ENCODE measurements at regions not wholly inside any gene's neighbourhood (a gene's known extent, or its start where the extent isn't known, plus 50 kb on each side); places are given as distances from the start of the nearest gene placed in this dataset.
A peak's percentile ranks its signal among the peaks of the same experiment; 100 is the strongest.
"Not testable (repeated sequence)": the region's sequence is repeated elsewhere in the genome, so short reads cannot be mapped to it uniquely, and the experiment has no call there.

DNA sequence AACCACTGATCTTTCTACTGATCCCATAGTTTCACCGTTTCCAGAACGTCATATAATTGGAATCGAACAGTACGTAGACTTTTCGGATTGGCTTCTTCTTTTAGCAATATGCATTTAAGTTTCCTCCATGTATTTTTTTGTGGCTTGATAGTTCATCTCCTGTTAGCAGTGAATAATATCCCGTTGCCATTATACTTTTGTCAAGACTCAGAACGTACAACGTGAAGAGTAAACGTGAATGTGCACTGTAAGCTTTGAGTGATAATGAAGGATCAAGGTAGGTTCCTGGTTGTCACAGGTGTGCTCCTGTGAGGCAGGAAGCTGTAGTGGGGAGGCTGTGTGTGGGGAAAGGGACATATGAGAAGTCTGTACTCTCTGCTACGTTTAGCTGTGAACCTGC, 1463.7 kb downstream of the FOXD4L5 start:
- H3K4me3 ChIP-seq (ENCODE audit: low read depth, low read length, poor library complexity, severe bottlenecking); H3K36me3 ChIP-seq (ENCODE audit: insufficient read depth, low read length); H3K4me2 ChIP-seq (ENCODE audit: low read length); H3K9me2 ChIP-seq (ENCODE audit: low read depth, low read length); H2AFZ ChIP-seq (ENCODE audit: low read length); H3K27ac ChIP-seq (ENCODE audit: low read depth, low read length, poor library complexity, severe bottlenecking); H3K79me2 ChIP-seq (ENCODE audit: insufficient read depth, low read length); H4K20me1 ChIP-seq (ENCODE audit: insufficient read depth, low read length); H3K27me3 ChIP-seq (ENCODE audit: insufficient read depth, low read length); H3K9me3 ChIP-seq (ENCODE audit: low read length); H3K9ac ChIP-seq (ENCODE audit: low read length); H3F3A ChIP-seq (ENCODE audit: insufficient read depth, low read length): not testable (repeated sequence)
- peaks cover 16% of the 10 kb centered on the region for H3K4me1 ChIP-seq (ENCODE audit: insufficient read depth, low read length, severe bottlenecking)

DNA sequence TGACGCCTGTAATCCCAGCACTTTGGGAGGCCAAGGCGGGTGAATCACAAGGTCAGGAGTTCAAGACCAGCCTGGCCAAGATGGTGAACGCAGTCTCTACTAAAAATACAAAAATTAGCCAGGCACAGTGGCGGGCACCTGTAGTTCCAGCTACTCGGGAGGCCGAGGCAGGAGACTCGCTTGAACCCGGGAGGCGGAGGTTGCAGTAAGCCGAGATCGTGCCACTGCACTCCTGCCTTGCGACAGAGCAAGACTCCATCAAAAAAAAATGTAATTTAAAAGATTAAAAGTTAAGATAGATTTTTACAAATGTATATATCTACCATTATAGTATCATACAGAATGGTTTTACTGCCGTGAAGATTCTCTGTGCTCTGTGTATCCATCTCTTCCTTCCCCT, 1464.1 kb downstream of the FOXD4L5 start:
- not testable (repeated sequence) for H3K9ac ChIP-seq (ENCODE audit: low read length); H2AFZ ChIP-seq (ENCODE audit: low read length); H3K27ac ChIP-seq (ENCODE audit: low read depth, low read length, poor library complexity, severe bottlenecking); H3K79me2 ChIP-seq (ENCODE audit: insufficient read depth, low read length); H3K9me3 ChIP-seq (ENCODE audit: low read length); H3K9me2 ChIP-seq (ENCODE audit: low read depth, low read length); H3K27me3 ChIP-seq (ENCODE audit: insufficient read depth, low read length); H3K36me3 ChIP-seq (ENCODE audit: insufficient read depth, low read length); H3F3A ChIP-seq (ENCODE audit: insufficient read depth, low read length); H3K4me2 ChIP-seq (ENCODE audit: low read length); H4K20me1 ChIP-seq (ENCODE audit: insufficient read depth, low read length); H3K4me3 ChIP-seq (ENCODE audit: low read depth, low read length, poor library complexity, severe bottlenecking)
- peaks cover 16% of the 10 kb centered on the region for H3K4me1 ChIP-seq (ENCODE audit: insufficient read depth, low read length, severe bottlenecking)

DNA sequence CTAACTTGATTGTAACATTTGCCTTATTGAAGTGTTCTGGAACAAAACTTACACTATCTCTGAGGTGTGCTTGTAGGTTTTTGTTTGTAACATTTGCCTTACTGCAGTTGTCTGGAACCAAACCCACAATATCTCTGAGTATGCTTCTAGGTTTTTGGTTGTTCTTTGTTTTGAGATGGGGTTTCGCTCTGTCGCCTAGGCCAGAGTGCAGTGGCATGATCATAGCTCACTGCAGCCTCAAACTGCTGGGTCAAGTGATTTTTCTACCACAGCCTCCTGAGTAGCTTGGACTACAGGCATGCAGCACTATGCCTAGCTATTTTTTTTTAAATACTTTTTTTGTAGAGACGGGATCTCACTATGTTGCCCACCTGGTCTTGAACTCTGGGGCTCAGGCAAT, 1464.6 kb downstream of the FOXD4L5 start:
- not testable (repeated sequence) for H3K27me3 ChIP-seq (ENCODE audit: insufficient read depth, low read length); H3K4me2 ChIP-seq (ENCODE audit: low read length); H3K79me2 ChIP-seq (ENCODE audit: insufficient read depth, low read length); H2AFZ ChIP-seq (ENCODE audit: low read length); H4K20me1 ChIP-seq (ENCODE audit: insufficient read depth, low read length); H3K27ac ChIP-seq (ENCODE audit: low read depth, low read length, poor library complexity, severe bottlenecking); H3K9ac ChIP-seq (ENCODE audit: low read length); H3K36me3 ChIP-seq (ENCODE audit: insufficient read depth, low read length); H3K9me2 ChIP-seq (ENCODE audit: low read depth, low read length); H3K9me3 ChIP-seq (ENCODE audit: low read length); H3F3A ChIP-seq (ENCODE audit: insufficient read depth, low read length); H3K4me3 ChIP-seq (ENCODE audit: low read depth, low read length, poor library complexity, severe bottlenecking)
- peaks cover 16% of the 10 kb centered on the region for H3K4me1 ChIP-seq (ENCODE audit: insufficient read depth, low read length, severe bottlenecking)

DNA sequence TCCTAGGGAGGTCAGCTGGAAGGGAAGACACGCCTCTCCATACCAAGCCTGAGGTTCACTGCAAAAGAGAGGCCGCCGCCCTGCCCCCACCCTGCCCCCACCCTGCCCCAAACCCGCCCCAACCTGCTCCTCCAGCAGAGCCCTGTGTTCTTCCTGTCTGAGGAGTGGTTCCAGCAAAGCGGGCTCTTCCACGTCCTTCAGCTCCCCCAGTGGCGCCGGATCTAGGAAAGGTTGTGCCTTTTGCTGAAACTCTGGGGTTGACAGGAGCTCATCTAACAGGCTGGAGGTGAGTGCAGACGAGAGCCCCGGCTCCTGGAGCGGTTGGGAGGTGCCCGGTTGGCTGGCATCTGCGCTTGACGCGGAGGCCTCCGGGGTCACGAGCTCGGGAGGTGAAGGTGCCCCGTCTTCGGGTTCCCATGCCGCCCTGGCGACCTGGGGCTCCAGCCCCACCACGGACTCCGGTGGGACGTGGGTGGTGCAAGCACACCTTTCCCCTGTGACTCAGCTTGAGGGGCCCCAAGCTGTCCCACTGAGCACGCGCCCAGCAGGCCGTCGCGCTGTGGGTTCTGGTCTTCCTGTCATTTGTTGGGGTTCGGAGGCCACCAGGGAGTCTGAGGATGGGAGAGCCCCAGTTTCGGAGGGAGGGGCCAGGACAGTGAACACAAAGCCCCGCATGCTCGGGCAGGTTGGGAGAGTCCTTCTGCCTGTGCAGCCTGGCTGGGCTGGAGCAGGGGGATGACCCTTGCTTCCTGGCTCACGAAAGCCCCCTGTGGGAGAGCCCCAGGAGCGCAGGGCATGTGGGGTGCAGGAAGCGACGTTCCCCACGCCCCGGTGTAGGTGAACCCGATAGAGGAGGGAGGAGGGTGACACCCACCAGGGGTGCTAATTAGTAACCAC, 1467.1 kb downstream of the FOXD4L5 start:
- Histone ChIP-seq H3K4me2 (ENCODE audit: low read length) (peak overlapping the region; percentile 55), H3K79me2 (ENCODE audit: insufficient read depth, low read length) (no peaks in the 10 kb centered on the region), H3K9me3 (ENCODE audit: low read length) (no peaks in the 10 kb centered on the region), H3K9ac (ENCODE audit: low read length) (no peak overlapping the region; the same call in 1 of the 2 replicates), H4K20me1 (ENCODE audit: insufficient read depth, low read length) (no peaks in the 10 kb centered on the region), H3K27me3 (ENCODE audit: insufficient read depth, low read length) (no peaks in the 10 kb centered on the region), H3F3A (ENCODE audit: insufficient read depth, low read length) (no peaks in the 10 kb centered on the region), H3K36me3 (ENCODE audit: insufficient read depth, low read length) (no peaks in the 10 kb centered on the region), H3K9me2 (ENCODE audit: low read depth, low read length) (no peaks in the 10 kb centered on the region), H2AFZ (ENCODE audit: low read length) (no peak overlapping the region), H3K4me1 (ENCODE audit: insufficient read depth, low read length, severe bottlenecking) (peaks cover 16% of the 10 kb centered on the region), H3K27ac (ENCODE audit: low read depth, low read length, poor library complexity, severe bottlenecking) (no peak overlapping the region), H3K4me3 (ENCODE audit: low read depth, low read length, poor library complexity, severe bottlenecking) (peak overlapping the region; percentile 53)
- TF ChIP-seq EZH2 (IDR thresholded peaks at IDR 0.05; ENCODE audit: borderline replicate concordance, low read length), result no peak
- TF ChIP-seq, protein P1, sequence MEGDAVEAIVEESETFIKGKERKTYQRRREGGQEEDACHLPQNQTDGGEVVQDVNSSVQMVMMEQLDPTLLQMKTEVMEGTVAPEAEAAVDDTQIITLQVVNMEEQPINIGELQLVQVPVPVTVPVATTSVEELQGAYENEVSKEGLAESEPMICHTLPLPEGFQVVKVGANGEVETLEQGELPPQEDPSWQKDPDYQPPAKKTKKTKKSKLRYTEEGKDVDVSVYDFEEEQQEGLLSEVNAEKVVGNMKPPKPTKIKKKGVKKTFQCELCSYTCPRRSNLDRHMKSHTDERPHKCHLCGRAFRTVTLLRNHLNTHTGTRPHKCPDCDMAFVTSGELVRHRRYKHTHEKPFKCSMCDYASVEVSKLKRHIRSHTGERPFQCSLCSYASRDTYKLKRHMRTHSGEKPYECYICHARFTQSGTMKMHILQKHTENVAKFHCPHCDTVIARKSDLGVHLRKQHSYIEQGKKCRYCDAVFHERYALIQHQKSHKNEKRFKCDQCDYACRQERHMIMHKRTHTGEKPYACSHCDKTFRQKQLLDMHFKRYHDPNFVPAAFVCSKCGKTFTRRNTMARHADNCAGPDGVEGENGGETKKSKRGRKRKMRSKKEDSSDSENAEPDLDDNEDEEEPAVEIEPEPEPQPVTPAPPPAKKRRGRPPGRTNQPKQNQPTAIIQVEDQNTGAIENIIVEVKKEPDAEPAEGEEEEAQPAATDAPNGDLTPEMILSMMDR (IDR thresholded peaks at IDR 0.05; ENCODE audit: low read length), result no peak
